Testis (tissue), 2 donors: ENCODE measurements at regions not wholly inside any gene's neighbourhood (a gene's known extent, or its start where the extent isn't known, plus 50 kb on each side); places are given as distances from the start of the nearest gene placed in this dataset.

Source experiments
- POLR2A ChIP-seq: fragments of 450-650 bp; IDR thresholded peaks from one replicate; pipeline ENCODE4 v1.6.1; 2017; ENCODE audit warnings: antibody characterized with exemption, mild to moderate bottlenecking, moderate library complexity
- TF ChIP-seq, protein P1 (sequence below), 3 experiments: fragments of 450-650 bp in 2 of 3; fragments of 200-600 bp in 1 of 3; sonication (generic) in 1 of 3; IDR thresholded peaks; one replicate each; pipeline ENCODE4 v1.5.1; 2016 to 2019; ENCODE audit warnings: antibody characterized with exemption in 3 of 3, mild to moderate bottlenecking in 2 of 3, moderate library complexity in 1 of 3

DNA sequence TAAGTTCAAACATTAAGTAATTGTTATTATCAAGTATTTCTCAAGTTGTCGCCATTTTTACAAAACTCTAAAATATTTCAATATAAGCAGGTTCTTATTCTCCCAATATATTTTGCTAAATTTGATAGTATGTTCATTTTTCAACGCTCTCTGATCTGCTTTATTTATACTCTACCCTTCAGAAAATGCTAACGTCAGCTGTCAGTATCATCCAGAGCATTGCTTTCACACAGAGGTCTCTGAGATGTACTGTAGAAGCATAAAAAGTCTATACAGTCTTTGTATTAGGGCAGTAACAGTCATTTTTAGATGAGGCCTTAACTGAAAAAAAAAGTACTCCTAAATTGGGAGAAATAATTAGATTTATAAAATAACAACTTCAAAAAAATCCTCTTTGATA, 533.1 kb upstream of the LRFN5 start:
- TF ChIP-seq, protein P1, sequence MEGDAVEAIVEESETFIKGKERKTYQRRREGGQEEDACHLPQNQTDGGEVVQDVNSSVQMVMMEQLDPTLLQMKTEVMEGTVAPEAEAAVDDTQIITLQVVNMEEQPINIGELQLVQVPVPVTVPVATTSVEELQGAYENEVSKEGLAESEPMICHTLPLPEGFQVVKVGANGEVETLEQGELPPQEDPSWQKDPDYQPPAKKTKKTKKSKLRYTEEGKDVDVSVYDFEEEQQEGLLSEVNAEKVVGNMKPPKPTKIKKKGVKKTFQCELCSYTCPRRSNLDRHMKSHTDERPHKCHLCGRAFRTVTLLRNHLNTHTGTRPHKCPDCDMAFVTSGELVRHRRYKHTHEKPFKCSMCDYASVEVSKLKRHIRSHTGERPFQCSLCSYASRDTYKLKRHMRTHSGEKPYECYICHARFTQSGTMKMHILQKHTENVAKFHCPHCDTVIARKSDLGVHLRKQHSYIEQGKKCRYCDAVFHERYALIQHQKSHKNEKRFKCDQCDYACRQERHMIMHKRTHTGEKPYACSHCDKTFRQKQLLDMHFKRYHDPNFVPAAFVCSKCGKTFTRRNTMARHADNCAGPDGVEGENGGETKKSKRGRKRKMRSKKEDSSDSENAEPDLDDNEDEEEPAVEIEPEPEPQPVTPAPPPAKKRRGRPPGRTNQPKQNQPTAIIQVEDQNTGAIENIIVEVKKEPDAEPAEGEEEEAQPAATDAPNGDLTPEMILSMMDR (IDR thresholded peaks at IDR 0.05) = no peak
- TF ChIP-seq POLR2A = no peak
